Peyer's patch (tissue), 4 donors: ENCODE measurements at regions not wholly inside any gene's neighbourhood (a gene's known extent, or its start where the extent isn't known, plus 50 kb on each side); places are given as distances from the start of the nearest gene placed in this dataset.
A peak's percentile ranks its signal among the peaks of the same experiment; 100 is the strongest.

ENCODE experiments used
- DNase-seq, 3 donors: peaks; one replicate each; pipeline ENCODE4 v3.0.0-alpha.2; 2017 to 2019
- H3K27ac ChIP-seq, 4 donors: fragments of 200-600 bp; sonication (generic); one replicate each; pipeline ENCODE4 v1.5.1; 2016 to 2019
- H3K27me3 ChIP-seq, 2 donors: fragments of 200-600 bp; sonication (generic); one replicate each; pipeline ENCODE4 v1.5.1; 2019
- H3K36me3 ChIP-seq, 3 donors: fragments of 200-600 bp; sonication (generic); one replicate each; pipeline ENCODE4 v1.5.1; 2016 to 2019
- H3K4me1 ChIP-seq, 4 donors: fragments of 200-600 bp; sonication (generic); one replicate each; pipeline ENCODE4 v1.5.1; 2016 to 2019
- H3K4me3 ChIP-seq, 4 donors: fragments of 200-600 bp; sonication (generic); 1 replicate in 3 of 4; 2 replicates in 1 of 4; pipeline ENCODE4 v1.5.1; 2016 to 2019; ENCODE audit warnings: mild to moderate bottlenecking in 1 of 4
- H3K9me3 ChIP-seq, 4 donors: fragments of 200-600 bp; sonication (generic); one replicate each; pipeline ENCODE4 v1.5.1; 2016 to 2019; ENCODE audit warnings: mild to moderate bottlenecking in 1 of 4
- POLR2A ChIP-seq, 2 donors: fragments of 450-650 bp; IDR thresholded peaks; one replicate each; pipeline ENCODE4 v1.5.1; 2017; ENCODE audit warnings: antibody characterized with exemption in 2 of 2, mild to moderate bottlenecking in 2 of 2, moderate library complexity in 2 of 2
- TF ChIP-seq, protein P1 (sequence below), 6 experiments: fragments of 450-650 bp in 4 of 6; fragments of 200-600 bp in 2 of 6; sonication (generic) in 1 of 6; IDR thresholded peaks; one replicate each; pipeline ENCODE4 v1.5.1; 2017 to 2019; ENCODE audit warnings: antibody characterized with exemption in 6 of 6, mild to moderate bottlenecking in 3 of 6, moderate library complexity in 1 of 6

DNA sequence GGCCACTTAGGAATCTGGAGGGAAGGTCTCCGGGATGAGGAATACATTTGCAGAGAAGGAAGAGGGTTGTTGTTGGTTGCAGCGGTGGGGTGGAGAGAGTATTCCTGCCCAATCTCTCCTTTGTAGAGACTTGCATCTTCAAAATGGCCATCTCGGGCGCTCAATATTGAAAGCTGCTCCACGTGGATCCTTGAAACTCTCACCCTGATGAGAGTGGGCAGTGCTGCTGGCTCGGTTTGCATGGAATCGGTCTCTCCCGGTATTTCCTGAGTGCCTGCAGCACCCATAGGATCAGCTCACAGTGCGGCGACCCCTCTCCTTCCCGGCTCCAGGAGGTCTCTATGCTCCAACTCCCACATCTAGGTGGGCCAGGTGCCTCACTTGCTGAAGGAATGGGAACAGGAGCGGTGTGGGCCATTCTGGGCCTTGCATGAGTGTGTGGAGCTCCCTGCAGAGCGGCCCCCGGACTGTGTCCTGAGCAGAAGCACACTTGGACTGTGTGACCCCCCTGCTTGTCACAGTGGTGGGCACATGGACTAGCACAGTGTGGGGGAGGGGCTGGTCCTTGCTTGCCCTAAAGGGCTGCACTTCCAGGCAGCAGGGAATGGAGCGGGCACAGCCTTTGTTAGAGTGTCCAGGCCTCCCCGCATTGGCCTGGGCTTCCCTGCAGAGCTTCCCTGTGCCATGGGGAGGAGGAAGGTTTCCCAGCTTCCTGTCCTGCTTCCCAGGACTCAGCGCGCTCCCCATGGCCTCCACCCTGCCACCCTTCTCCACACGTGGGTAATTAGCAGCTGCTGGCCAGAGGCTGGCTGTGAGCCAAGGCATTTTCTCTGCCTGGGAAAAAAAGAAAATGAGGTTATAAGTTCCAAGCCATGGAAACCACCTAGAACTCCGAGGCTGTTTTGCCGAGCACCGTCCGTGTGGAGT lies 139.3 kb downstream of the IRF8 start:
- H3K4me1 ChIP-seq: peaks cover 0 to 7% (median 0%) of the 10 kb centered on the region in 4 donors
- H3K27ac ChIP-seq: no peak overlapping the region
- H3K4me3 ChIP-seq: no peak overlapping the region
- H3K27me3 ChIP-seq: no peaks in the 10 kb centered on the region
- TF ChIP-seq, protein P1, sequence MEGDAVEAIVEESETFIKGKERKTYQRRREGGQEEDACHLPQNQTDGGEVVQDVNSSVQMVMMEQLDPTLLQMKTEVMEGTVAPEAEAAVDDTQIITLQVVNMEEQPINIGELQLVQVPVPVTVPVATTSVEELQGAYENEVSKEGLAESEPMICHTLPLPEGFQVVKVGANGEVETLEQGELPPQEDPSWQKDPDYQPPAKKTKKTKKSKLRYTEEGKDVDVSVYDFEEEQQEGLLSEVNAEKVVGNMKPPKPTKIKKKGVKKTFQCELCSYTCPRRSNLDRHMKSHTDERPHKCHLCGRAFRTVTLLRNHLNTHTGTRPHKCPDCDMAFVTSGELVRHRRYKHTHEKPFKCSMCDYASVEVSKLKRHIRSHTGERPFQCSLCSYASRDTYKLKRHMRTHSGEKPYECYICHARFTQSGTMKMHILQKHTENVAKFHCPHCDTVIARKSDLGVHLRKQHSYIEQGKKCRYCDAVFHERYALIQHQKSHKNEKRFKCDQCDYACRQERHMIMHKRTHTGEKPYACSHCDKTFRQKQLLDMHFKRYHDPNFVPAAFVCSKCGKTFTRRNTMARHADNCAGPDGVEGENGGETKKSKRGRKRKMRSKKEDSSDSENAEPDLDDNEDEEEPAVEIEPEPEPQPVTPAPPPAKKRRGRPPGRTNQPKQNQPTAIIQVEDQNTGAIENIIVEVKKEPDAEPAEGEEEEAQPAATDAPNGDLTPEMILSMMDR (IDR thresholded peaks at IDR 0.05): no peak
- no peak for TF ChIP-seq POLR2A (IDR thresholded peaks at IDR 0.05)
- peak in 2 of 3 donors; percentile 43 to 45 for DNase-seq
- no peaks in the 10 kb centered on the region for H3K36me3 ChIP-seq
- no peaks in the 10 kb centered on the region for H3K9me3 ChIP-seq

DNA sequence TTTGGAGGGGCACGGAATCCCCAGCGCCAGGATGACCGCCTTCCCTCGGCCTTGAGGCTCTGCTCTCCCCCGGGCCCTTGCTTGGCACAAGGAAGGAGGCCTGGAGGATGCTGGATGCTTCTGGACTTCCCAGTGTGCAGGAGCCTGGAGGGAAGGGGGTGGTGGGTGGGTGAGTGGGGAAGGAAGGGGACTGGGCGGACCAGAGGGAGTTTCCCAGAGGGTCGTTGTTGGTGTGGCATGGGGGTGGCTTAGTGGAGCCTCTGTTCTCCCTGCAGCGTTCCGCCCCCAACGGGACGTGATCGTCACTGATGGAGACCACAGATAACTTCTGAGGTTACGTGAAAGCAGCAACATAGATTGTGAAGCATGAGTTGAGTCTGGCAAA lies 140.0 kb downstream of the IRF8 start:
- H3K27ac ChIP-seq: no peak overlapping the region
- no peaks in the 10 kb centered on the region for H3K27me3 ChIP-seq
- H3K4me3 ChIP-seq: no peak overlapping the region
- DNase-seq: peak in 2 of 3 donors; percentile 42 to 47
- no peaks in the 10 kb centered on the region for H3K9me3 ChIP-seq
- TF ChIP-seq, protein P1 (IDR thresholded peaks at IDR 0.05): no peak
- no peak for TF ChIP-seq POLR2A (IDR thresholded peaks at IDR 0.05)
- peaks cover 0 to 7% (median 0%) of the 10 kb centered on the region in 4 donors for H3K4me1 ChIP-seq
- no peaks in the 10 kb centered on the region for H3K36me3 ChIP-seq

DNA sequence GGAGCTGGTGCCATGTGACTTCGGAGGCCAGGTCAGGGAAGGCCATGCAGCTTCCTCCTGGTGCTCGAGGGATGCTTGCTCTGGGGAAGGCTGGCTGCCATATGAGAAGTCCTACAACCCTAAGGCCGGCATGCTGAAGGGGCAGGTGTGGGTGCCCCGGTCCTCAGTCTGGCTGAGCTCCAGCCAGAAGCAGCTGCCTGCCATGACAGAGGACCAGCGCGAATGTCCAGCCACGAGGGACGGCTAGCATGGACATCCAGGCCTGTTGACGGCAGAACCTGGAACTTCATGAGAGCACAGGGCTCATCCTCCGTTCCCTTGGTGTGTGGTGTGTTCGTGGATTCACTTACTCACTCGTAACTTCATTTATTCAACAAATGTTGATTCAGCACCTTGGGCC lies 140.6 kb downstream of the IRF8 start:
- H3K27ac ChIP-seq: no peak overlapping the region
- DNase-seq: peak in 1 of 3 donors; percentile 16
- H3K36me3 ChIP-seq: no peaks in the 10 kb centered on the region
- peaks cover 0 to 7% (median 0%) of the 10 kb centered on the region in 4 donors for H3K4me1 ChIP-seq
- H3K27me3 ChIP-seq: no peaks in the 10 kb centered on the region
- no peak overlapping the region for H3K4me3 ChIP-seq
- TF ChIP-seq POLR2A (IDR thresholded peaks at IDR 0.05): no peak
- TF ChIP-seq, protein P1 (IDR thresholded peaks at IDR 0.05): no peak
- no peaks in the 10 kb centered on the region for H3K9me3 ChIP-seq

DNA sequence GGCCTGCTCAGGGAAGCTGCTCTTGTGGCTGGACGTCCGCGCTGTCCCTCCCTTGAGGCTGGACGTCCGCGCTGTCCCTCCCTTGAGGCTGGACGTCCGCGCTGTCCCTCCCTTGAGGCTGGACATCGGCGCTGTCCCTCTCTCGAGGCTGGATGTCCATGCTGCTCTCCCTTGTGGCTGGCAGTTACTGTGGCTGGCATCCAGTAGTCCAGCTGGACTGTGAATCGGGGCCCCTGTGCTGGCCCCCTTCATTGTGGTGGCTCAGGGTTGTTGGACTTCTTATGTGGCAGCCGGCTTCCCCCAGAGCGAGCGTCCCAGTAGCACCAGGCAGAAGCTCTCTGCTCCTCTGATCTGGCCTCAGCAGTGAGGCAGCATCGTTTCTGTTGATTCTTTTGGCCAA lies 141.5 kb downstream of the IRF8 start:
- H3K4me3 ChIP-seq: no peak overlapping the region
- no peak for TF ChIP-seq POLR2A (IDR thresholded peaks at IDR 0.05)
- TF ChIP-seq, protein P1 (IDR thresholded peaks at IDR 0.05): no peak
- peak in 1 of 3 donors; percentile 15 for DNase-seq
- H3K27me3 ChIP-seq: no peaks in the 10 kb centered on the region
- no peaks in the 10 kb centered on the region for H3K36me3 ChIP-seq
- no peaks in the 10 kb centered on the region for H3K9me3 ChIP-seq
- no peak overlapping the region for H3K27ac ChIP-seq
- H3K4me1 ChIP-seq: peaks cover 0 to 7% (median 0%) of the 10 kb centered on the region in 4 donors

DNA sequence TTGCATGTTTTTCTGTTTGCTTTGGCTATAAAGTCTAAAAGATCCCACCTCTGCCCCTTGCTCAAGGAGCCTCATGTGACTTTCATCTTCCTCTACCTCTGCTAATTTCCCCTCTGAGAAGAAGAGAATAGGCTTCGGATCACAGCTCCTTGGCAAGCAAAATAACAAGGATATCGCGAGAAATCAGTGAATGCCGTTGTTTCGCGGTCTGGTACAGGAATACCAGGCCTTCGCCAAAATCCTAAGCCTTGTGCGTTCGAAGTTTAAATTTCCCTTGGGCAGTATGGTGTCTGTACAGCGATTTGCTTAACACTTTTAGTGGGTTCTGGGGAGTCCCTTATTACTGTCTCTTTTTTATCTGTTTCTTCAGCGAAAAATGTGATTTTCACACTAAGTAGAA lies 142.3 kb downstream of the IRF8 start:
- Histone ChIP-seq H3K4me1 (peaks cover 0 to 7% (median 0%) of the 10 kb centered on the region in 4 donors), H3K36me3 (no peaks in the 10 kb centered on the region), H3K9me3 (no peaks in the 10 kb centered on the region), H3K4me3 (no peak overlapping the region), H3K27me3 (no peaks in the 10 kb centered on the region), H3K27ac (no peak overlapping the region)
- no peak for DNase-seq
- no peak for TF ChIP-seq POLR2A (IDR thresholded peaks at IDR 0.05)
- TF ChIP-seq, protein P1 (IDR thresholded peaks at IDR 0.05): no peak
